SK-N-MC (cell line): ENCODE measurements at regions not wholly inside any gene's neighbourhood (a gene's known extent, or its start where the extent isn't known, plus 50 kb on each side); places are given as distances from the start of the nearest gene placed in this dataset.

ENCODE experiments used
- DNase-seq: peaks from one replicate; pipeline ENCODE4 v3.0.0-alpha.2; 2011; ENCODE audit warnings: low read depth, low spot score
- H3K27ac ChIP-seq: fragments of 200-600 bp; sonication (generic); 2 replicates; pipeline ENCODE4 v1.5.1; 2016; ENCODE audit warnings: mixed run types
- H3K36me3 ChIP-seq: fragments of 200-600 bp; sonication (generic); 2 replicates; pipeline ENCODE4 v1.6.1; 2017; ENCODE audit warnings: antibody characterized with exemption, low read length, mixed read lengths; ENCODE audit not compliant: insufficient read depth
- H3K4me3 ChIP-seq: fragments of 200-600 bp; sonication (generic); 2 replicates; pipeline ENCODE4 v1.5.1; 2016
- H3K9ac ChIP-seq: fragments of 200-600 bp; sonication (generic); 2 replicates; pipeline ENCODE4 v1.8.0; 2017; ENCODE audit warnings: mixed run types, mixed read lengths; ENCODE audit not compliant: insufficient read length
- H3K9me3 ChIP-seq: fragments of 200-600 bp; sonication (generic); 2 replicates; pipeline ENCODE4 v1.6.1; 2017; ENCODE audit warnings: low read depth, mild to moderate bottlenecking, antibody characterized with exemption, low read length, moderate library complexity, mixed read lengths
- EZH2 ChIP-seq: fragments of 200-600 bp; sonication (generic); IDR thresholded peaks from one replicate; pipeline ENCODE4 v1.6.1; 2017; ENCODE audit warnings: antibody characterized with exemption
- FOXP2 ChIP-seq: optimal IDR thresholded peaks from 2 replicates; pipeline ENCODE3; 2011; ENCODE audit warnings: mild to moderate bottlenecking, moderate library complexity; ENCODE audit not compliant: insufficient read depth; ENCODE audit errors: extremely low read length, control extremely low read depth
- POLR2AphosphoS5 ChIP-seq: IDR thresholded peaks from 2 replicates; pipeline ENCODE4 v1.6.1; 2012; ENCODE audit warnings: mild to moderate bottlenecking, low read depth, low read length, borderline replicate concordance

GRCh38 chr9:88730780-88731179 lies 195.8 kb downstream of the NXNL2 start:
- no peak overlapping the region for H3K9ac ChIP-seq
- TF ChIP-seq FOXP2 (no peak), POLR2AphosphoS5 (no peak), EZH2 (no peak)
- H3K4me3 ChIP-seq = no peak overlapping the region
- DNase-seq = no peak
- no peaks in the 10 kb centered on the region for H3K36me3 ChIP-seq
- H3K9me3 ChIP-seq = no peaks in the 10 kb centered on the region
- H3K27ac ChIP-seq = no peak overlapping the region

GRCh38 chr9:88732128-88732527 lies 197.2 kb downstream of the NXNL2 start:
- Histone ChIP-seq H3K4me3 (no peak overlapping the region), H3K27ac (no peak overlapping the region), H3K36me3 (no peaks in the 10 kb centered on the region), H3K9ac (no peak overlapping the region), H3K9me3 (no peaks in the 10 kb centered on the region)
- DNase-seq = no peak
- TF ChIP-seq EZH2 (no peak), POLR2AphosphoS5 (no peak)

- TF ChIP-seq POLR2AphosphoS5 (peak; percentile 17; the same call in 1 of the 2 replicates), FOXP2 (no peak)
- H3K27ac ChIP-seq = peak overlapping the region; percentile 94
- no peaks in the 10 kb centered on the region for H3K36me3 ChIP-seq
- no peaks in the 10 kb centered on the region for H3K9me3 ChIP-seq
- no peak for DNase-seq
- H3K9ac ChIP-seq = peak overlapping the region; percentile 18
- peak overlapping the region; percentile 62 for H3K4me3 ChIP-seq
Observed at GRCh38 chr9:88733651-88734421, 198.9 kb downstream of the NXNL2 start.

GRCh38 chr9:88734527-88734926 lies 199.5 kb downstream of the NXNL2 start:
- TF ChIP-seq POLR2AphosphoS5 (no peak), FOXP2 (no peak), EZH2 (no peak)
- H3K9me3 ChIP-seq = no peaks in the 10 kb centered on the region
- no peak for DNase-seq
- H3K9ac ChIP-seq = peak overlapping the region; percentile 5
- H3K4me3 ChIP-seq = peak overlapping the region; percentile 62; the same call in 1 of the 2 replicates
- no peaks in the 10 kb centered on the region for H3K36me3 ChIP-seq
- peak overlapping the region; percentile 94 for H3K27ac ChIP-seq

GRCh38 chr9:88736136-88736637 lies 201.2 kb downstream of the NXNL2 start:
- Histone ChIP-seq H3K9ac (no peak overlapping the region), H3K27ac (no peak overlapping the region), H3K9me3 (no peaks in the 10 kb centered on the region), H3K4me3 (no peak overlapping the region), H3K36me3 (no peaks in the 10 kb centered on the region)
- DNase-seq = no peak
- TF ChIP-seq POLR2AphosphoS5 (no peak), EZH2 (no peak), FOXP2 (no peak)

GRCh38 chr9:88737031-88737430 lies 202.1 kb downstream of the NXNL2 start:
- H3K36me3 ChIP-seq = no peaks in the 10 kb centered on the region
- TF ChIP-seq EZH2 (no peak), POLR2AphosphoS5 (no peak), FOXP2 (no peak)
- no peak overlapping the region for H3K4me3 ChIP-seq
- H3K9ac ChIP-seq = no peak overlapping the region
- no peaks in the 10 kb centered on the region for H3K9me3 ChIP-seq
- H3K27ac ChIP-seq = no peak overlapping the region
- DNase-seq = no peak

- H3K27ac ChIP-seq = peak overlapping the region; percentile 39; the same call in 1 of the 2 replicates
- H3K4me3 ChIP-seq = no peak overlapping the region
- H3K9ac ChIP-seq = no peak overlapping the region
- no peak for DNase-seq
- no peaks in the 10 kb centered on the region for H3K9me3 ChIP-seq
- H3K36me3 ChIP-seq = no peaks in the 10 kb centered on the region
- TF ChIP-seq FOXP2 (no peak), EZH2 (no peak), POLR2AphosphoS5 (no peak)
Observed at GRCh38 chr9:88737876-88738275, 202.9 kb downstream of the NXNL2 start.

GRCh38 chr9:88738709-88739108 lies 203.7 kb downstream of the NXNL2 start:
- Histone ChIP-seq H3K27ac (peak overlapping the region; percentile 53), H3K9me3 (no peaks in the 10 kb centered on the region), H3K36me3 (no peaks in the 10 kb centered on the region), H3K4me3 (0 out of 2 replicates have a peak overlapping the region, but pooled peaks have one; percentile 7), H3K9ac (no peak overlapping the region)
- DNase-seq = no peak
- TF ChIP-seq POLR2AphosphoS5 = no peak
- TF ChIP-seq EZH2 = no peak
- no peak for TF ChIP-seq FOXP2

- Histone ChIP-seq H3K9ac (peak overlapping the region; percentile 20), H3K4me3 (no peak overlapping the region), H3K27ac (peak overlapping the region; percentile 53), H3K36me3 (no peaks in the 10 kb centered on the region), H3K9me3 (no peaks in the 10 kb centered on the region)
- DNase-seq = no peak
- TF ChIP-seq EZH2 (no peak), FOXP2 (no peak), POLR2AphosphoS5 (no peak)
Observed at GRCh38 chr9:88739373-88739772, 204.4 kb downstream of the NXNL2 start.
